DMS79 treated with DMSO at 0.1 percent for 48 hours (cell line): ENCODE measurements at regions not wholly inside any gene's neighbourhood (a gene's known extent, or its start where the extent isn't known, plus 50 kb on each side); places are given as distances from the start of the nearest gene placed in this dataset.
"Not testable (repeated sequence)": the region's sequence is repeated elsewhere in the genome, so short reads cannot be mapped to it uniquely, and the experiment has no call there.

Experiments
- DNase-seq: peaks from one replicate; lab custom pipeline; 2025; lab: John Stamatoyannopoulos, UW

DNA sequence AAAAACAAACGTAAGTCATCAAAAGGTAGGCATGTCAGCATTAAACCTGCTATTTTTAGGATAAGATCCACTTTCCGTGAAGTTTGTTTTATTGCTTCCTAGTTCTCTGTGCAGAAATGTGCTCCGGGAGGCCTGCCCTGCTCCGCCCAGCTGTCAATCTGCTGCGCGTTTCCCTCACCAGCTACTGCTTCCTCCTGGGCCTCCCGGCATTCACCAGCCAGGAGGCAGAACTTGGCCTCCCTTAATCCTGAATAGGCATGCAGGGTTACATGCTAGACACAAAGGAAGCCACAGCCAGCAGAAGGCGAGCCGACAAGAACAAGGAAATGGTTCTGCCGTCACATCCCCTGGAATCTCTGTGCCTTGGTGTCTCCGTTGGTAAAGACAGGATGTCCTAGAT, 386.2 kb downstream of the IRS2 start:
- DNase-seq: no peak

DNA sequence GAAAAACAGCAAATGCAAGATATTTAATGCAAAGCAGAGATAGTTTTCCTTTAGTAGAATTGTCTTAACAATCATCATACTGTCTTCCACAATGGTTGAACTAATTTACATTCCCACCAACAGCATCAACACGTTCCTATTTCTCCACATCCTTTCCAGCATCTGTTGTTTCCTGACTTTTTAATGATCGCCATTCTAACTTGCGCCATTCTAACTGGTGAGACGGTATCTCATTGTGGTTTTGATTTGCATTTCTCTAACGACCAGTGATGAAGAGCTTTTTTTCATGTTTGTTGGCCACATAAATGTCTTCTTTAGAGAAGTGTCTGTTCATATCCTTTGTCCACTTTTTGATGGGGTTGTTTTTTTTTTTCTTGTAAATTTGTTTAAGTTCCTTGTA, 388.3 kb downstream of the IRS2 start:
- not testable (repeated sequence) for DNase-seq

DNA sequence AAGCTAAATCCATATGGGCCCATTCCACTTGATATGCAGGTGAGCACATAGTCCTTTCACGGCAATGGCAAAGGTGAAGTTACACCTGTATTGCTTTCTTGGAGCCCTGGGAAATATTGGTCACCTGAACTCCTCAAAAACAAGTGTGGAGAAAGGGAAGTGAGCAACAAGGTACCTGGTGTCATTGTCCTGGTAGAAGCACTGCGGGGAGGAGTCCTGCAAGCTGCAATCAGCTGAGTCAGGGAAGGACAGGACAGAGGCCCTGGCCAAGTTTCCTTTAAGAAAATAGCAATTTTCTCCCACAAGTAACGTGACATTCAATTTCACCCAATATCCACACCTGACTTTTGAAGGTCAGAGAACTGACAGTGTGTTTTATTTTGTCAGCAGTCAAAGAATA, 389.1 kb downstream of the IRS2 start:
- DNase-seq: no peak

DNA sequence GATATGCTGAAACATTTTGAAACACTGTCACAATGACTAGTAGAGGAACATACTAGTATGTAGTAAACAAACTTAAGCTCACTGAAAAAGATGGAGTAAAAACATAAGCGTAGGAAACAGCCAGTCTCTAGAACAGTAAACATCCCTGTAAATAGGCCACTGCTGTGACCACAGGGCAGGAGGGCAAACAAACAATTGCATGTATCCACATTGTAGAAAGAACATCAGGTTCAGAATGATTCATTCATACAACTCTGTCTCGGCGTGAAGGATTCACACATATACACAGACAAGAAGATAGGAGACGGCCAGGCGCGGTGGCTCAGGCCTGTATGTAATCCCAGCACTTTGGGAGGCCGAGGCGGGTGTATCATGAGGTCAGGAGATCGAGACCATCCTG, 390.1 kb downstream of the IRS2 start:
- no peak for DNase-seq

DNA sequence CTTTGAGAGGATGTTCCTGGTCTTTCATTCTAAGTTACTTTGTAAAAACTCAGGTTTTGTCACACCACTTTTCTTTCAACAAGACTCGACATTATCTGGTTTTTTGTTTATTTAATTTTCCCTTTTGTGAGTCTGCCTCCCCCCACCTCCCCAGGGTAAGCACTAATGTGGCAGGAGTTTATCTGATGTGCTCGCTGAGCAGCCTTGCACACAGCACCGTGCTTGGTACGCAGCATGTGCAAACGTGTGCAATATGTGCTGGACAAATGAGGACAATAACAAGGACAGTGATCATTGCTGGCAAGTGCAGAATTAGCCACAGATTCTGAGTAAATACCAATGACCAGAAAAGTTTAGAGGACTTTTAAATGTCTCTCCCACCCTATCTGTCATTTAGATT, 391.4 kb downstream of the IRS2 start:
- DNase-seq: no peak

DNA sequence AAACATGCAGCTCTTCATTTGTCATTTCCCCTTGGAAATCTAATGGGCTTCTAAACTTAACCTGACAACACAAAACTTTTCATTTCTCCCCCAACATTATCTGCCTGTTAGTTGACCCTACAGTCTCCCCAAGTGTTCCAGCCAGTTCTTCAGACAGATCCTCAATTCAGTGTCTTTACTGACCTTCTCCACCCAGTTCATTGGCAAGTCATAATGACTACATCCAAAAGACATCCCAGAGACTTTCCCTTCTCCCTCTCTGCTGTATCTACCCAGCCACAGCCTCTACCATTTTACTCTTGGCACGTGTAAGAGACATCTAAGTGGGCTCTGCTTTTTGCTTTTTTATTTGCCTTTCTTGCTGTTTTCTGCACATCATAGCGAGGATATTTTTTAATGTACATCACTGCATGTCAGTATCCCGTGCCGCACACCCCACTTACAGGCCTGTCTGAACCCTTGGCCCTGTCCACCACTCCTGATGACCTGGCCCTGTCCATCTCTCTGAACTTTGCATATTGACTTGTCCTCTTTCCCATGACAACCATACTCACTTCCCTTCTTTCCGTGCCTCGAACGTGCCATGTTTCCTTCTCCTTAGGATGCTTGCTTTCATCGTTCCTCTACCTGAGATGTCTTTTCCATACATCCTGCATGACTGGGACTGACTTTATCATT, 391.9 kb downstream of the IRS2 start:
- no peak for DNase-seq

DNA sequence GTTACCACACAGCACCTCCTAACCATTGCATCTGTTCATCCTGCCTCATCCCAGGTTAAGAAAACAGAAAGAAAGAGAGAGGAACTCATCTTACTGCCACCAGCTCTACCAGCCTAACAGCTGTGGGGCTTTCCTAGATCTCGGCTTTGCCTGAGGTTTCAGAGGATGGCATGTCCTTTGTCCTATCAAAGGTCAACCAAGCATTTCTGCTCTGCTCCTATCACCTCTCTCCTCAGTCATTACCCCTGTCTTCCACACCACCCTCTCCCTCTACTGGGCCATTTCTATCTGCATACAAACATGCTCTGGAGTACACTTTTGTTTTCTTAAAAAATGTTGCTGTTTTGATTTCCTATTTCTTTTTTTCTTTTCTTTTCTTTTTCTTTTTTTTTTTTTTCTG, 393.3 kb downstream of the IRS2 start:
- DNase-seq: no peak

DNA sequence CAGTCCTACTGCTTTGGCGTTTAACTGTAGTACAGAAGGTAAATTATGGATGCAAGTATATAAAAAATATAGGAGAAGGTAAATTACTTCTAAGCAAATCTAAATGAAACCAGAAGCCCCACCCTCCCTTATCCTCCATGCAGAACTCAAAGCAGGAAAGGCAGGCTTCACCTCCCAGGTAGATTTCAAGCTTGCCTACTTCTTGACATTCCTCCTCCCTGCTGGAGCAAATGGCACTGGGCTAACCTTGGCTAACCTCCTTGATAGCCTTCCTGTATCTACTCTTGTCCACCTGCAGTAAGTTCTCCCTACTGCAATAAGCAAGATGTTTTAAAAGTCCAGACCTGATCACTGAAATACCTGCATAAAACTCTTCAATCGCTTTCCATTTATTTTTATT, 396.0 kb downstream of the IRS2 start:
- DNase-seq: no peak

DNA sequence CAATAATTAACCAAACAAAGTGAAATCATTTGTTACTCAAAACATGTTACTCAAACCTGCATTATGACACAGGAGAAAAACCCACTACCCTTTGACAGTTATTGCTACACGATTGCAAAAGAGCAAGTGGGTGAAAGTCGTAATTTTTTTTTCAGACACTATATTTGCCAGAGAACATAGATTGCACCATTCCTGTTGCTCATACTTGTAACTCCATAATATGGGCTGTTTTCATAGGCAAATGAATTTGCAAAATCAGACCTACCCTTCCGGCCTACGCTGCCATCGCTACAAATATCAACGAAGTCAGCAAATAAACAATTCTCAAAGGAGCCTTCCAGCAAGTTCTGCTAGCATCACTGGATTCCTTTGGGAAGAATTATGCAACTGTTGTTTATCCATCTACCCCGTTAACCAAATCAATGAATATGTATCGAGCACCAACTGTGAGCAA, 396.5 kb downstream of the IRS2 start:
- DNase-seq: no peak

DNA sequence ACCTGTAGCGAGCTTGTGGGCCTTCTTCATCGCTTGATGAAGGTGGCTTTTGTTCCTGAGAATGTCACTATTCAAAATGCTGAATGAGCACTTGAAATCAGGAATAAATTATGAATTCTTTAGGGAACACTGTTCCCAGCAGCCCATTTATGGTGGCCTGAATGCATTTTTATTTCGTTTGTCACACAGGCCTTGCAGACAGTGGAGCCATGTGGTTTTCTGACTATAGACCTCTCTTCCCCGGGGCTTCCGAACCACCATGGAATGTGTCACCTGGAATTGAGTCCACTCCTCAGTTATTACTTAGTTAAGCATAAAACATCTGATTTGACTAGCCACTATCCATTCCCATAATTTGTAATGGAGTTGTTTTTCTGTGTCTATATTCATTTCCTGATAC, 396.9 kb downstream of the IRS2 start:
- no peak for DNase-seq

DNA sequence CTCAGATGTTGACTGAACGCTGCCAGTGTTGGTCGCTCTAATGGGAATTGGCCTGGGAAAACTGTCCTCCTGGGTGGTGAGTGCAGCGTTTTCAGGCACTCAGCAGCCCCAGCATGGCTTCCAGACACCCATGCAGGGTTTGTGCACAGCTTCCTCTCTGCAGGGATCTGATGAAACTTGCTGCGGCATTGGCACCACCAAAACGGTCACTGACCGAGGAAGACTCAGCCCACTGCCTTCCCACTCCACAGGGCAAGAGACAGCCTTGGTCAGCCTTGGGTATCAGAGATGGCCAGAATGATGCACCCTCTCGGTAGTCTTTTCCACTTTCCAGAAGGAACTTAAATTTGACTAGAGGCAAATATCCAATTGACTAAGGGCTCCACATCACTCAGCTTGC, 398.9 kb downstream of the IRS2 start:
- no peak for DNase-seq

DNA sequence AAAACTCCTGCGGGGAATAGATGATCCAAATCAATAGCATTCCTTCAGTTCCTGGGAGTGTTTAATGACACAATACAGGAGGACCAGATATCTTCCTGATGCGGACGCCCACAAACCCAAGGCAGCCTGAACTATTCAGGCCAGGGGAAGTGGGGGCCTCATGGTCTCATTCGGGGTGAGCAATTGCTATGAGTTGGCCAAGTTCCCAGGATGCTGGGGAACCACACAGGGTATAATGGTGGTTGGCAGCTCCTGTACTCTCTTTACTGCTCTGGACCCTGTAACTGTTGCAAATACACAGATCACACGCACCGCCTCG, 401.2 kb downstream of the IRS2 start:
- DNase-seq: no peak

DNA sequence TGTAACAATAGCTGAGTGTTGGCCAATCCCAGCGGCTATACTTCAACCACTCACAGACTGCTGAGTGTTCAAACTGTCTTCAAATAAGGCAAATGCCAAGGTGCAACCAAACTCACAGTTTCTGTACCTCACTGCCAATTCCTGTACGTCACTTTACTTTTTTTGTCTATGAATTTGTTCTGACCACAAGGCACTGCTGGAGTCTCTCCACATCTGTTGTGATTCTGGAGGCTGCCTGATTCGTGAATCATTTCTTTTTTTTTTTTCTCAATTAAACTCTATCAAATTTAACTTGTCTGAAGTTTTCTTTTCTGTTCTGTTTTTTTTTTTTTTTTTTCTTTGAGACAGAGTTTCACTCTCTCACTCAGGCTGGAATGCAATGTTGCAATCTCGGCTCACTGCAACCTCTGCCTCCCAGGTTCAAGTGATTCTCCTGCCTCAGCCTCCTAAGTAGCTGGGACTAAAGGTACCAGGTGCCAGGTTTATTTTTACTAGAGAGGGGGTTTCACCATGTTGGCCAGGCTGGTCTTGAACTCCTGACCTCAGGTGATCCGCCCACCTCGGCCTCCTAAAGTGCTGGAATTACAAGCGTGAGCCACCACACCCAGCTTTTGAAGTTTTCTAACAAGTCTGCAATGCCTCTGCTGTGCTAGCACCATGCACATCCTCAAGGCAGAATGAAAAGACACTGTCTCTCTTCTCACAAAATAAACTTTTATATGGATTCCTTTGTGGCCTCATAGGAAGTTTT, 401.7 kb downstream of the IRS2 start:
- no peak for DNase-seq

DNA sequence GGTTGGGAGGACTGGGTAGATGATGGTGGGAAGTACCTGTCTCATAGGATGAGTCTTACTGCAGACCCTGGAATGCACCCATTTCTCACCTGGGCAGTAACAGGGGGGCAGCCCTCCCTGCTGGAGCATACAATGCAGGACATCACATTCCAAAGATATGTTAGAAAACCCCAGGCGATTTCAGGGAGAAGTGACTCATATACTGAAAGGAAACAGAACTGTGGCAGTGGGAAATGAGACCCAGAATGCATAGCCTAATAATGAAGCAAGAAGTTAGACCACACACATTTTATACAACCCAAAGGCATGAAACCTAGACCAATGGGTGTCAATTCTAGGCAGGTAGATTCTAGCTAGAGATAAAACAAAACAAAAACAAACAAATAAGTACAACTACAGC, 402.7 kb downstream of the IRS2 start:
- DNase-seq: no peak

DNA sequence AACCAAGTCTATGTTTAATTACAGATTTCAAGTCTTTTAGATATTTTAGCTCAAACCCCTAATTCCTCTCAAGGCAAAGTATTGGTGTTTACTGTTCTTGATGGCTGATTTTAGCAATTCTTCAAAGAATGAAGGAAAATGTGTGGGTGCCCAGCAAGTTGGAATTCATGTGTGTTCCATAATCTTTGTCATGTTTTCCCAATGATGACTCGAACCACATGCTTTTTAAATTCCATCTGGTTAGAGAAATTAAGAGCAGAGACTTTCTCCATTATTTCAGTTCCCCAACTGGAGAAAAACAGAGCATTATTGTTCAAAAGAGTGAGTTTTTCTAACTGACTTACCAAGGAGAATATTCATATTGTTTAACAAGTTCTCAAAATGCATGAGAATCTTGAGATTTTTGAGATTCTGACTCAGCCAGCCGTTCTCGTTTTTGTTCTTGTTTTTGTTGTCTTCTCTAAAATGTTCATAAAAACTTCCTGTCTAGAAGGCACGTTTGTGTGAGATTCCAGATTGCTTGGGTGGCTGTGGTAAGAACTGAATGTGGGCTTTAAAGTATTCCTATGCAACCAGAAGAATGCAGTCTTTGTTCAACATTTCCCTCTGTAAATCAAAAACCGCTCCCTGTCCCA, 404.7 kb downstream of the IRS2 start:
- no peak for DNase-seq

DNA sequence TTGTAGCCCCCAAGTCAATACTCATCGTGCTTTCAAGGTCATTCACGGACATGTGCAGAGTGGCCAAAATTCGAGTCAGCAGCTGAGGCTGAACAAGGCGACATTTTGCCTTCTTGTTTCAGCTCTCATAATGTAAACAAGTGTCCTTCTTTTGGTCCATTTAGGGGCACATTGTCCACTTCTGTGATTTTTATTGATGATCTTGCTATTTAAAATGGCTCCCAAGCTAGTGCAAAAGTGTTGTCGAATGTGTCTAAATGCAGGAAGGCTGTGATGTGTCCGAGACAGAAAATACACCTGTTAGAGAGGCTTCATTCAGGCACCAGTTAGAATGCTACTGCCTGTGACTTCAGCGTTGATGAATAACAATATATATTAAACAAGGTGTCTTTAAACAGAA, 405.9 kb downstream of the IRS2 start:
- DNase-seq: no peak

DNA sequence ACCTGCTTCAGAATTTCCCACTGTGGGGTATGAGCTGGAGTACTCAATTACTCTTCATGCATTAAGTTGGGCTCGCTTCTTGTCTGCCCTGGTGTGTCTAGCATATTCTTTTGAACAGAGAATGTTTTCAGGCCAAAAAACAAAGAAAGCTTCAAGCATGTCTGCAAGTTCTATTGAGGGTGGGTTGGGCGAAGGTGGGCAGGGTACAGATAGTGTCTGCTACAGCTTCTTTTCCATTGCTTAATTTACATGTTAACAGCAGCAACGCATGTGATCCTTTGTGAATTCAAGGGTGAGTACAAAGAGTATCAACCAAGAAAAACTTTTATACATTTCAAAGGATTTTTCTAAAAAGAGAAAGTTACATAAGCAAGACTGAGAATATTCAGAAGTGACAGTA, 406.5 kb downstream of the IRS2 start:
- DNase-seq: no peak

DNA sequence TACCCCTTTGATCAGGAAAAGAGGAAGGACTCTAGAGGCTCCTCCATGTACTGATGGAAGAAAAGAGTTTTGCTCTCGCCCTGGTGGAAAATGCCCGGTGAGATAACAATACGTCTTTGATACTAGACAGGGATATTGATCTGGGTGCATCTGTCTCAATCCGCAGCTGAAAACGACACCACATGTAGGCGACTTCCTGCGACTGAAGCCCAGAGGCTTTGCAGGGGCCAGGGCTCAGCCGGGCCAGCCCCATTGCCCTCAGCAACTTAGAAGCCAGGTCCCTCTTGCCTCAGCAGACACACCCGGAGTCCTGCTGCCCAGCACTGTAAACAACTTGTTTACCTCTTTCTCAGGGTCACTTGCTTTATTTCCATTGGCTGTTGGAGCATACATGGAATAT, 409.4 kb downstream of the IRS2 start:
- DNase-seq: no peak

DNA sequence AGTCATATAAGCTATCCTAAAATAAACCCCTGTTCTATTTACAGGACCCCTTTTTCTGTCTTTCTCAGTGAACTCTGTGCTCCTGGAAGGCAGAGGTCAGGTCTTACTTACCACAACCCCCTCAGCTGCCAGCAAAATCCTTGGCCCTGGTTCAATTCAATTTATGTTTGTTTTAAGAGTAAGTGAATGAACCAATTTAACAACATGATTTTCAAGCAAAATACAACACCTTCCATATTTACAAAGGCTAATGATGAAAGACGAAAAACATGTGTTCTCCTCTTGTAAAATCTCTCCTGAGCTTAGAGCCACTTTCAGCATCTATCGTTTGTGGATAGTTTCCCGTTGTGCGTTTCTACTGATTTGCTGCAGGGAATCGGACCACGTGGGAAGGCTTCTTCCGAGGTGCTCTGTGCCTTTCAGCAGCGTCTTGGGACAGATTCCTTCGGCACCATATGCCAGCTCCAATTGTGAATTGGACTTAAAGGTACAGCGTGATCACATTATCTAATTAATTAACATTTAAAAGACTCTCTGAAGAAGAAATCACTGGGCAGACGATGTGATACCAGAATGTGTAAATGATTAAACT, 411.7 kb downstream of the IRS2 start:
- DNase-seq: no peak

DNA sequence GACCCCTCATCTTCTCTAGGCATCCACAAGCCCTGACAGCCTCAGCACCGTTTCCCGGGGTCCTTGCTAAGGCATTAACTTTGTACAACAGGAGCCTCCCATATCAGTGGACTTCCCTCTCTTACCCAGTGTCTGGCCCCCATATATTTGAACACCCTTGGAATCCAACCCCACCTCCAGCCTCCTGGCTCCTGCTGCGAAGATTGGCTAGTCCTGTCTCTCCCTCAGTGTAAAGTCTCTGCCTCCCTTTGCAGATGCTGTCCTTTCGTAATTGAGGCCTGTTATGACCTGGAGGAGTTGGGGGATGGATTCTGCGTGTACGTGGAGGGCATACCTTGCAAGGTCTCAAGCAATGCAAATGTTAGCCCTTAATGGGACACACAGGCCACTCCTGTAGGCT, 413.7 kb downstream of the IRS2 start:
- no peak for DNase-seq

DNA sequence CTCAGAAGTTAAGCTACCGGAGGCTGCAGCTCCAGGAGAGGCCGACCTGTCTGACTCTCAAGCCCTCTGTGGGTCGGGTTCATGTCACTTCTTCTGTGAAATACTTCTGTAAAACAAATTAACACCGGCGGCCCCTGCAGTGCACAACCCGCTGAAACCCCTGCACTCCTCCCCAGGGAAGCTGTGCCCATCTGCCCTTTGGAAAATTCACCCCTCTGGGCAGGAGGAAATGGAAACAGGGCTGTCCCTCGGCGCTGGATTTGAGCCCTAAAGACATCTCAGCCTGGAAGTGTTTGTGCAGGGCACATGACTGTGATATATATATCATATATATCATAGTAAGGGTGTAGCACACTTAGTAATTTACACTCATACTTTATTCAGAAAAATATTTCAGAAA, 415.3 kb downstream of the IRS2 start:
- DNase-seq: no peak

DNA sequence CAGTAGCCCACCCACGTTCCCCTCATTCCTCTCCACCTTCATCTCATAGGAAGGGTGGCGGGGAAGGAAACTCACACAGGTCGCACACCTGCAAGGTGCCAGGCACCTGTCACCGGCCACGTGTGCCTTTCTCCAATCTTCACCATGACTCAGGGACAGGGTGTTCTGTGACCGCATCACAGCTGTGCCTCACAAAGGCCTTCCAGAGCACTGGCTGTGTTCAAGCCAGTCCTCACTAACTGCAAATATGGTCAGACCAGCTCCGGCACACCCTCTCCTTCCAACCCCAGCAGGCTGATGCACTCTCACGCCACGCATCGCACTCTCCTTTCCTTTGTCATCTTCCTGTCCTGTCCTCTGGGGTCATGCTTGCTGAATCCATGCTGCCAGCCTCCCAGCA, 415.9 kb downstream of the IRS2 start:
- DNase-seq: no peak

DNA sequence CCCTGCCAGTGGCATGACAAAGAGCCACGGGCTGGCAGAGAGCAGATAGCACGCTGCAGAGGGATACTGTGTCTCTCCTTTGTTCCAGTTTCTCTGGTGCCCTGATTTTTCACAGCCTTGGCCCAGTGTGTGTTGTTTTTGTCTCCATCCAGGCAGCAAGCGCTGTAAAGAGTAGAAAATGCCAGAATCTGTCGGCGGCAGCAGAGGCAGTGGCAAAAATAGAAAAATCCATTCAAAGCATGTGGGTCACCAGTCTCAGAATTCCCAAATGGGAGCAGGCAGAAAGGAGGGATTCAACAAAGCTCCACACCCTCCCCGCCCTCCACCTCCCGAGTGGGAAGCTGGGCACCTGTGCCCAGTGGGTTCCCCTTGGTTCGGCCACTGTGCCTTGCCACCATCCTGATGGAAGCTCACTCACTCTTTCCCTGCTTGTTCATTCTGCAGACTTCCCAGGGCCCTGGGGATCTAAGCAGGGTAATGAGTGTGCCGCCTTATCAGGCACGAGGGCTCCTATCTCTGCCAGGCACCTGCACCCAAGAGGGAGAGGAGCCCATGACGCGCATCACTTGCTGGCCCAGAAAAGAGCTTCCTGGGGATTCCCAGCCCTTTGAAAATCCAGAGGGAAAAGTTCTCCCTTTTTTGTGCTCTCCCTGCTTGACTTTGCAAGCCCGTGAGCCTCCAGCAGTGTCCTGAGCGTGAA, 416.9 kb downstream of the IRS2 start:
- DNase-seq: no peak
